Adrenal gland (tissue), 9 donors: ENCODE measurements at regions not wholly inside any gene's neighbourhood (a gene's known extent, or its start where the extent isn't known, plus 50 kb on each side); places are given as distances from the start of the nearest gene placed in this dataset.
"Not testable (repeated sequence)": the region's sequence is repeated elsewhere in the genome, so short reads cannot be mapped to it uniquely, and the experiment has no call there.

Experiments used
- DNase-seq, 7 donors: peaks; one replicate each; pipeline ENCODE4 v3.0.0-alpha.2; 2019 to 2020
- H3K27ac ChIP-seq, 5 donors: fragments of 200-600 bp; sonication (generic) in 4 of 5; 1 replicate in 3 of 5; 2 replicates in 2 of 5; pipeline versions ENCODE4 v1.5.1 to v1.8.0; 2016 to 2020; ENCODE audit warnings: mild to moderate bottlenecking in 1 of 5
- H3K27me3 ChIP-seq: fragments of 200-600 bp; 2 replicates; pipeline ENCODE4 v1.8.0; 2021
- H3K36me3 ChIP-seq, 2 donors: fragments of 200-600 bp; replicated peaks in 1 of 2; 1 replicate in 1 of 2; 2 replicates in 1 of 2; pipeline versions ENCODE4 v1.5.1 to v1.8.0; 2018 to 2022
- H3K4me1 ChIP-seq, 2 donors: fragments of 200-600 bp; replicated peaks in 1 of 2; 1 replicate in 1 of 2; 2 replicates in 1 of 2; pipeline versions ENCODE4 v1.5.1 to v1.8.0; 2018 to 2021
- H3K4me3 ChIP-seq, 4 donors: fragments of 200-600 bp; sonication (generic) in 3 of 4; one replicate each; pipeline ENCODE4 v1.5.1; 2016 to 2018
- H3K9me3 ChIP-seq, 3 donors: fragments of 200-600 bp; sonication (generic) in 1 of 3; replicated peaks in 1 of 3; 1 replicate in 2 of 3; 2 replicates in 1 of 3; pipeline versions ENCODE4 v1.5.1 to v1.8.0; 2016 to 2021
- POLR2A ChIP-seq, 2 donors: fragments of 450-650 bp; IDR thresholded peaks; one replicate each; pipeline ENCODE4 v1.6.1; 2017; ENCODE audit warnings: antibody characterized with exemption in 2 of 2, mild to moderate bottlenecking in 2 of 2, moderate library complexity in 1 of 2
- WGBS, 4 donors: extraction: QIAGEN DNeasy Blood & Tissue Kit in 2 of 4; methylation state at CpG; one replicate each; pipeline versions ENCODE4 v1.1.5 to v1.1.7; 2013 to 2017; 5-methylcytosine and 5-hydroxymethylcytosine counted together
- intact Hi-C, 2 donors: fragments of 100-400 bp; cut with DNase I; formaldehyde crosslinking; loops; one replicate each; pipeline versions ENCODE4 v1.14.1 to v1.15.0; 2022 to 2023
- TF ChIP-seq, protein P1 (sequence below), 6 experiments: fragments of 450-650 bp in 4 of 6; fragments of 200-600 bp in 2 of 6; sonication (generic) in 1 of 6; IDR thresholded peaks; 1 replicate in 5 of 6; 2 replicates in 1 of 6; pipeline versions ENCODE4 v1.5.1 to v1.8.0; 2016 to 2021; ENCODE audit warnings: antibody characterized with exemption in 6 of 6, mild to moderate bottlenecking in 2 of 6, moderate library complexity in 1 of 6
- donor health status: healthy with polysubstance abuse.
- donor health status: Bipolar disorder and iron deficiency.
- donor health status: DM: yes; HTN: yes; CAD: no.
- donor health status: DM: no; HTN: no; CAD: no.
- donor health status: DM: no; HTN: no; CAD: no.

DNA sequence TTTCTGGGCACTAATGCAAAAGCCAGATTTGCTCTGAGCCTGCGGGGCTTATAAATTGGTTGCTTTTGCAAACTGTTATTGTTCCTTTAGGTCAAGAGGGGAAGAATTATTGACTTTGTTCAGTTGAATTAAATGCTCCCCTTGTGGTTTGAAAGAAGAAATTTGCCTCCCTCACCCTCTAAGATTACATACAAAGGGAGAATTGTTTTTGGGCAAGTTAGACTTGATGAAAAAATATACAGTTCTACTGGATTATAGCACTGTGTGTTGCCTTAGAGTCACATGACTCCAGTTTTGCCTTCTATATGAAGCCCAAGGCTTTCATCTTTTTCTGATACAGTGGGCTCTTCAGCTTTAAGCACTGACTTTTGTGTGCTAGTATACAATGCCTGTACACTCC lies 1265.8 kb upstream of the LRRTM3 start:
- DNase-seq: no peak
- H3K9me3 ChIP-seq: no peaks in the 10 kb centered on the region
- no peak overlapping the region for H3K27ac ChIP-seq
- TF ChIP-seq POLR2A (IDR thresholded peaks at IDR 0.05): no peak
- TF ChIP-seq, protein P1, sequence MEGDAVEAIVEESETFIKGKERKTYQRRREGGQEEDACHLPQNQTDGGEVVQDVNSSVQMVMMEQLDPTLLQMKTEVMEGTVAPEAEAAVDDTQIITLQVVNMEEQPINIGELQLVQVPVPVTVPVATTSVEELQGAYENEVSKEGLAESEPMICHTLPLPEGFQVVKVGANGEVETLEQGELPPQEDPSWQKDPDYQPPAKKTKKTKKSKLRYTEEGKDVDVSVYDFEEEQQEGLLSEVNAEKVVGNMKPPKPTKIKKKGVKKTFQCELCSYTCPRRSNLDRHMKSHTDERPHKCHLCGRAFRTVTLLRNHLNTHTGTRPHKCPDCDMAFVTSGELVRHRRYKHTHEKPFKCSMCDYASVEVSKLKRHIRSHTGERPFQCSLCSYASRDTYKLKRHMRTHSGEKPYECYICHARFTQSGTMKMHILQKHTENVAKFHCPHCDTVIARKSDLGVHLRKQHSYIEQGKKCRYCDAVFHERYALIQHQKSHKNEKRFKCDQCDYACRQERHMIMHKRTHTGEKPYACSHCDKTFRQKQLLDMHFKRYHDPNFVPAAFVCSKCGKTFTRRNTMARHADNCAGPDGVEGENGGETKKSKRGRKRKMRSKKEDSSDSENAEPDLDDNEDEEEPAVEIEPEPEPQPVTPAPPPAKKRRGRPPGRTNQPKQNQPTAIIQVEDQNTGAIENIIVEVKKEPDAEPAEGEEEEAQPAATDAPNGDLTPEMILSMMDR (IDR thresholded peaks at IDR 0.05): no peak
- intact Hi-C loops: no loop called here
- no peak overlapping the region for H3K4me3 ChIP-seq
- H3K4me1 ChIP-seq: no peaks in the 10 kb centered on the region
- 67 to 100% (median 82%) methylated on average over 1 of the region's 1 CpG for WGBS, 4 donors
- H3K27me3 ChIP-seq: no peaks in the 10 kb centered on the region
- no peaks in the 10 kb centered on the region for H3K36me3 ChIP-seq

DNA sequence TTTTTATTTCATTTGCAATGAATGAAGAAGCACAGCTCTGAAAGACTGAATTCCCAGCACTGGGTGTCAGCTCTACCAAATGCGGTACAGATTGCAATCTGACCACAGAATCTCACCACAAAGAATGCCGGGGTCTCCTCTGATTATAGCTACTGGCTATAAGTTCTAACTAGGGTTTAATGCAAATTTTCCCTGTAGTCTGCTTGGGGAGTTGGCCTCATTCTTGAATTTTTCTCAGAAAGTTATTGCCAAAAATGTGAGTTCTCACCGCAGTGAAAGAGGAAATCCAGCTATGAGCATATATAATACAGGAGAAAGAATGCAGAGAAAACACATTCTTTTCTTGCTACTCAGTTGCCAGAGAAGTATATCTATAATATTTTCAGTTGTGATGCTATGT lies 1255.7 kb upstream of the LRRTM3 start:
- WGBS, 4 donors: 51 to 94% (median 71%) methylated on average over 3 of the region's 3 CpGs
- no peaks in the 10 kb centered on the region for H3K27me3 ChIP-seq
- intact Hi-C loops: no loop called here
- TF ChIP-seq POLR2A (IDR thresholded peaks at IDR 0.05): no peak
- TF ChIP-seq, protein P1 (IDR thresholded peaks at IDR 0.05): no peak
- no peak for DNase-seq
- H3K9me3 ChIP-seq: no peaks in the 10 kb centered on the region
- H3K4me3 ChIP-seq: no peak overlapping the region
- no peaks in the 10 kb centered on the region for H3K36me3 ChIP-seq
- no peak overlapping the region for H3K27ac ChIP-seq
- H3K4me1 ChIP-seq: no peaks in the 10 kb centered on the region

DNA sequence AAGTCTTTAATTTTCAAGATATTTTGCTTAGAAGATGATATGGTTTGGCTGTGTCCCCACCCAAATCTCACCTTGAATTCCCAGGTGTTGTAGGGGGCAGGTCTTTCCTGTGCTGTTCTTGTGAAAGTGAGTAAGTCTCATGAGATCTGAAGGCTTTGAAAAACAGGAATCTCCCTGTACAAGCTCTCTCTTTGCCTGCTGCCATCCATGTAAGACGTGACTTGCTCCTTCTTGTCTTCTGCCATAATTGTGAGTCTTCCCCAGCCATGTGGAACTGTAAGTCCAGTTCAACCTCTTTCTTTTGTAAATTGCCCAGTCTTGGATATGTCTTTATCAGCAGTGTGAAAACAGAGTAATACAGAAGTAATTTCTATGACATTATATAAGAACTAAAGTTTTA lies 1255.2 kb upstream of the LRRTM3 start:
- H3K4me1 ChIP-seq, H3K27ac ChIP-seq, H3K4me3 ChIP-seq, H3K27me3 ChIP-seq, DNase-seq, intact Hi-C loops, H3K9me3 ChIP-seq, H3K36me3 ChIP-seq: not testable (repeated sequence)
- WGBS, 4 donors: 83 to 97% (median 90%) methylated on average over 1 of the region's 1 CpG

DNA sequence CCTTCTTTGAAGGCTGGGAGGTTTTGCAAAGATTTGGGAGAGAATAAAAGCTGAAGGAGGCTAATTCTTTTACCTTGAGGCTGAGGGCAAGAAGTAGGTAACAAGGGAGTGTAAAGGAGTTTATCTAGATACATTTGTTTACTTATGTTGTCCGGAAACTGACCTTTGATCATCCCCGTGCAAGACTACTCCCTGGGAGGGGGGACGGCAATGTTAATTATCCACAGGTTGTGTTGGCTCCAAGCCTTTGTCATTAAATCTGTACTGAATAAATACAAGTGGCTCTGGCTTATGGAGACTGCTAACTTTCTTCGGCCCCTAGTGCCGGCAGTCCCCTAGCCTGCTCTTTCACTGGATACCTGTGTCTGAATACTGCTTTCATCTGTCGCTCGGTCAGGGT lies 1250.6 kb upstream of the LRRTM3 start:
- TF ChIP-seq, protein P1 (IDR thresholded peaks at IDR 0.05): no peak
- TF ChIP-seq POLR2A (IDR thresholded peaks at IDR 0.05): no peak
- WGBS, 4 donors: 88 to 94% (median 94%) methylated on average over 7 of the region's 7 CpGs
- no peak overlapping the region for H3K27ac ChIP-seq
- no peaks in the 10 kb centered on the region for H3K9me3 ChIP-seq
- DNase-seq: no peak
- no peaks in the 10 kb centered on the region for H3K4me1 ChIP-seq
- no peaks in the 10 kb centered on the region for H3K27me3 ChIP-seq
- intact Hi-C loops: no loop called here
- no peak overlapping the region for H3K4me3 ChIP-seq
- no peaks in the 10 kb centered on the region for H3K36me3 ChIP-seq

DNA sequence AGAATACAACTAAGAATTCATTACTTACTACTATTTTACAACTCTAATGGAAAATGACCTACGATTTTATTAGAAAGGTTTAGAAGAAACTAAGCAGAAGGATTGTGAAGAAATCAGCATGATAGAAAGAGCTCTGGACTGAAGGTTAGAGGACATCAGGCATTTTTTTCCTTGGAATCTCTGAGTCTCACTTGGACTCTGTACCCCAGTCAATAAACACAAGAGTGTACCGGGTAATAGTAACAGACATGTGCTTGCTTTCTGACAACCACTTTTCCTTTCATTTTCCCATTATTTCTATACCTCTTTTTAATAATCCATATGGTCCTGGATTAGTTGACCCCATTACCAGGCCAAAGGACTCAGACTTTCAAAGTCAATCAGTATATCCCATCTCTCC lies 1240.9 kb upstream of the LRRTM3 start:
- H3K36me3 ChIP-seq: no peaks in the 10 kb centered on the region
- no peaks in the 10 kb centered on the region for H3K9me3 ChIP-seq
- H3K27me3 ChIP-seq: no peaks in the 10 kb centered on the region
- H3K4me1 ChIP-seq: no peaks in the 10 kb centered on the region
- TF ChIP-seq, protein P1 (IDR thresholded peaks at IDR 0.05): no peak
- TF ChIP-seq POLR2A (IDR thresholded peaks at IDR 0.05): no peak
- no peak overlapping the region for H3K27ac ChIP-seq
- WGBS, 4 donors: 91 to 96% (median 93%) methylated on average over 2 of the region's 2 CpGs
- DNase-seq: no peak
- H3K4me3 ChIP-seq: no peak overlapping the region
- intact Hi-C loops: no loop called here
